Upper lobe of left lung (tissue), 4 donors: ENCODE measurements at regions not wholly inside any gene's neighbourhood (a gene's known extent, or its start where the extent isn't known, plus 50 kb on each side); places are given as distances from the start of the nearest gene placed in this dataset.

Source experiments
- CTCF ChIP-seq, 6 experiments: fragments of 450-650 bp in 4 of 6; fragments of 200-600 bp in 2 of 6; sonication (generic) in 2 of 6; IDR thresholded peaks; one replicate each; pipeline ENCODE4 v1.5.1; 2016 to 2019; ENCODE audit warnings: antibody characterized with exemption in 6 of 6
- EP300 ChIP-seq, 4 donors: sonication (generic); formaldehyde crosslinking; IDR thresholded peaks; one replicate each; pipeline ENCODE4 v1.5.1; 2017; ENCODE audit warnings: antibody characterized with exemption in 4 of 4, control low read depth in 2 of 4
- POLR2A ChIP-seq, 4 donors: fragments of 450-650 bp; IDR thresholded peaks; one replicate each; pipeline ENCODE4 v1.5.1; 2016 to 2017; ENCODE audit warnings: antibody characterized with exemption in 4 of 4, mild to moderate bottlenecking in 2 of 4
- POLR2AphosphoS5 ChIP-seq, 2 donors: sonication (generic); formaldehyde crosslinking; IDR thresholded peaks; one replicate each; pipeline ENCODE4 v1.5.1; 2017; ENCODE audit warnings: antibody characterized with exemption in 2 of 2

- TF ChIP-seq POLR2A (IDR thresholded peaks at IDR 0.05), result no peak
- no peak for TF ChIP-seq CTCF (IDR thresholded peaks at IDR 0.05)
- TF ChIP-seq EP300 (IDR thresholded peaks at IDR 0.05), result no peak
- no peak for TF ChIP-seq POLR2AphosphoS5 (IDR thresholded peaks at IDR 0.05)
Observed at GRCh38 chr3:30112411-30112810, 494.0 kb upstream of the TGFBR2 start.
